ENCODE measurements at regions not wholly inside any gene's neighbourhood (a gene's known extent, or its start where the extent isn't known, plus 50 kb on each side); places are given as distances from the start of the nearest gene placed in this dataset. TPM values are rescaled to one million over a fixed set of nuclear protein-coding genes. Genes with fewer than 3 reads are reported as not detected.

DNA sequence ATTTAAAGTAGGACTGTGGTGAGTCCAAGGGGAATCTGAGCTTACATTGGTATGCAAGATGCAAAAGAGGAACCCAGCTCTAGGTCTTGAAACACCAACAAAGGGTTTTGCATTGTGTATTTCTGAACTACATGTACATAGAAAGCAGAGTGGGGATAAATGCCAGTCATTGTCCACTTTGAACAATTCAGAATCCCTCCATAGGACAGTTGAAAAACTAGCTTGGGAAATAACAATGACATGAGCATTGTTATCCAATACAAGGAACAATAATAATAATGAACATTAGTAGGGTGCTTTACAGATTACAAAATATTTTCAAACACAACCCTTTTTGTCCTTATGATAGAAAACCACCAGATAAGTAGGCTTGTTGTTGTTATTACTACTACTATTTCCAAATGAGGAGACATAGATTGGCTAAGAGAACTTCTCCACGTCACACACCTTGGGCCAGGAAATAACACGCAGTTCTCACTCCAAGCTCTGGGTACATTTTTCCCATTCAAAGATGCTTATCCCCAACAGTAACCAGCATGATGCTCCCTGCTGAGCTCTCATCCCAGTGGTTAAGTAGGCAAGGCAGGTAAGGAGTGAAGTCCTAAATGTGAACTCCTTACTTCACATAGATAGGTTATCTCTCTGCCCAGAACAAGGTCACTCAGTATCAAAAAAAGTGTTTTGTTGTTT lies 51.7 kb upstream of the RASSF8 start:
- DNase-seq (no peak), ATAC-seq (no peak)
- Histone ChIP-seq H3K9me3 (no peaks in the 10 kb centered on the region), H3K27me3 (no peaks in the 10 kb centered on the region), H3K36me3 (no peaks in the 10 kb centered on the region), H3K4me3 (no peak overlapping the region), H3K27ac (no peak overlapping the region), H3K4me1 (no peaks in the 10 kb centered on the region)
- intact Hi-C loops (cut with DNase I), result no loop called here
- TF ChIP-seq, protein P1, sequence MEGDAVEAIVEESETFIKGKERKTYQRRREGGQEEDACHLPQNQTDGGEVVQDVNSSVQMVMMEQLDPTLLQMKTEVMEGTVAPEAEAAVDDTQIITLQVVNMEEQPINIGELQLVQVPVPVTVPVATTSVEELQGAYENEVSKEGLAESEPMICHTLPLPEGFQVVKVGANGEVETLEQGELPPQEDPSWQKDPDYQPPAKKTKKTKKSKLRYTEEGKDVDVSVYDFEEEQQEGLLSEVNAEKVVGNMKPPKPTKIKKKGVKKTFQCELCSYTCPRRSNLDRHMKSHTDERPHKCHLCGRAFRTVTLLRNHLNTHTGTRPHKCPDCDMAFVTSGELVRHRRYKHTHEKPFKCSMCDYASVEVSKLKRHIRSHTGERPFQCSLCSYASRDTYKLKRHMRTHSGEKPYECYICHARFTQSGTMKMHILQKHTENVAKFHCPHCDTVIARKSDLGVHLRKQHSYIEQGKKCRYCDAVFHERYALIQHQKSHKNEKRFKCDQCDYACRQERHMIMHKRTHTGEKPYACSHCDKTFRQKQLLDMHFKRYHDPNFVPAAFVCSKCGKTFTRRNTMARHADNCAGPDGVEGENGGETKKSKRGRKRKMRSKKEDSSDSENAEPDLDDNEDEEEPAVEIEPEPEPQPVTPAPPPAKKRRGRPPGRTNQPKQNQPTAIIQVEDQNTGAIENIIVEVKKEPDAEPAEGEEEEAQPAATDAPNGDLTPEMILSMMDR (IDR thresholded peaks at IDR 0.05), result no peak

Small RNA genes lying in the stretch of these regions (microRNA-seq; reads per million reads assigned to microRNA genes)
- not detected for gene MIR4302 (ENCODE audit: borderline microRNAs expressed)
